Brain microvascular endothelial cell (primary cell): ENCODE measurements at regions not wholly inside any gene's neighbourhood (a gene's known extent, or its start where the extent isn't known, plus 50 kb on each side); places are given as distances from the start of the nearest gene placed in this dataset.

ENCODE experiments used
- DNase-seq: peaks from one replicate; pipeline ENCODE4 v3.0.0-alpha.2; 2020
- H3K27ac ChIP-seq: fragments of 250-450 bp; sonication (Bioruptor Pico); 2 replicates; pipeline ENCODE4 v1.5.1; 2020; ENCODE audit warnings: mild to moderate bottlenecking, moderate library complexity
- H3K27me3 ChIP-seq: fragments of 250-450 bp; sonication (Bioruptor Pico); replicated peaks from 2 replicates; pipeline ENCODE4 v1.5.1; 2020; ENCODE audit warnings: mild to moderate bottlenecking
- H3K36me3 ChIP-seq: fragments of 250-450 bp; sonication (Bioruptor Pico); replicated peaks from 2 replicates; pipeline ENCODE4 v1.5.1; 2020; ENCODE audit warnings: mild to moderate bottlenecking
- H3K4me3 ChIP-seq: 2 replicates; pipeline ENCODE4 v1.5.1; 2011; ENCODE audit warnings: low read depth, mild to moderate bottlenecking, control low read depth, low read length, moderate library complexity
- in situ Hi-C: cut with HindIII; loops from 2 replicates; pipeline ENCODE4 v1.10.0; 2017; ENCODE audit warnings: low sequenced_read_pairs, low pct_ligation_motif_present
- TF ChIP-seq, protein P1 (sequence below): IDR thresholded peaks from 2 replicates; pipeline ENCODE4 v1.5.1; 2011; ENCODE audit warnings: low read depth, mild to moderate bottlenecking, moderate library complexity, low read length, control low read depth, inconsistent platforms; ENCODE audit errors: missing control alignments

DNA sequence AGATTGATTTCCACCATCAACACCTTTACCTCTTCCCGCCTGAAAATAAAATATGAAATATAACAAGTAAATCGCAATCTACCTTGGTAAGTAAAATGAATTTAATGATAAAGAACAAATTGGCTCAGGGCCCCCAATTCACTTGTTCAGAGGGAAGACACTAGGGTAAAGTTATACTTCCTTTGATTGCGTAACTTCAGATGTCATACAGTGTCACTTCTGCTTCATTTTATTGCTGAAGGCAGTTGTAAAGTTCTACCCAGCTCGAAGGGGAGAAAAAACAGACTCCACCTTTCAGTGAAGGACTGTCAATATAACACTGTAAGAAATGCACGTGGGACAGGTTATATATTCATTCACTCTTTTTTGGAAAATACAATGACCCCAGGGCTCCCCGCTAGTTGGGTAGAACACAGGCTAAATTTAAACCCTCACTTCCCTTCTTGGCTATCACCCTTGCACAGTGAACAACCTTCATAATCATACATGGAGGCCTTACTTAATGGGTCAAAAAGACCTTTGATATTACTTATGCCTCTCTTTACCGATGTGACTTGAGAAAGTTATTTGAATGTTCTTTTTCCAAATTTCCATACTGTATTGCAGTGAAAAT, 848.8 kb downstream of the MAT2B start:
- Histone ChIP-seq H3K27me3 (no peaks in the 10 kb centered on the region), H3K27ac (no peak overlapping the region), H3K36me3 (no peaks in the 10 kb centered on the region), H3K4me3 (no peak overlapping the region)
- TF ChIP-seq, protein P1, sequence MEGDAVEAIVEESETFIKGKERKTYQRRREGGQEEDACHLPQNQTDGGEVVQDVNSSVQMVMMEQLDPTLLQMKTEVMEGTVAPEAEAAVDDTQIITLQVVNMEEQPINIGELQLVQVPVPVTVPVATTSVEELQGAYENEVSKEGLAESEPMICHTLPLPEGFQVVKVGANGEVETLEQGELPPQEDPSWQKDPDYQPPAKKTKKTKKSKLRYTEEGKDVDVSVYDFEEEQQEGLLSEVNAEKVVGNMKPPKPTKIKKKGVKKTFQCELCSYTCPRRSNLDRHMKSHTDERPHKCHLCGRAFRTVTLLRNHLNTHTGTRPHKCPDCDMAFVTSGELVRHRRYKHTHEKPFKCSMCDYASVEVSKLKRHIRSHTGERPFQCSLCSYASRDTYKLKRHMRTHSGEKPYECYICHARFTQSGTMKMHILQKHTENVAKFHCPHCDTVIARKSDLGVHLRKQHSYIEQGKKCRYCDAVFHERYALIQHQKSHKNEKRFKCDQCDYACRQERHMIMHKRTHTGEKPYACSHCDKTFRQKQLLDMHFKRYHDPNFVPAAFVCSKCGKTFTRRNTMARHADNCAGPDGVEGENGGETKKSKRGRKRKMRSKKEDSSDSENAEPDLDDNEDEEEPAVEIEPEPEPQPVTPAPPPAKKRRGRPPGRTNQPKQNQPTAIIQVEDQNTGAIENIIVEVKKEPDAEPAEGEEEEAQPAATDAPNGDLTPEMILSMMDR = no peak
- in situ Hi-C loops = no loop called here
- no peak for DNase-seq

DNA sequence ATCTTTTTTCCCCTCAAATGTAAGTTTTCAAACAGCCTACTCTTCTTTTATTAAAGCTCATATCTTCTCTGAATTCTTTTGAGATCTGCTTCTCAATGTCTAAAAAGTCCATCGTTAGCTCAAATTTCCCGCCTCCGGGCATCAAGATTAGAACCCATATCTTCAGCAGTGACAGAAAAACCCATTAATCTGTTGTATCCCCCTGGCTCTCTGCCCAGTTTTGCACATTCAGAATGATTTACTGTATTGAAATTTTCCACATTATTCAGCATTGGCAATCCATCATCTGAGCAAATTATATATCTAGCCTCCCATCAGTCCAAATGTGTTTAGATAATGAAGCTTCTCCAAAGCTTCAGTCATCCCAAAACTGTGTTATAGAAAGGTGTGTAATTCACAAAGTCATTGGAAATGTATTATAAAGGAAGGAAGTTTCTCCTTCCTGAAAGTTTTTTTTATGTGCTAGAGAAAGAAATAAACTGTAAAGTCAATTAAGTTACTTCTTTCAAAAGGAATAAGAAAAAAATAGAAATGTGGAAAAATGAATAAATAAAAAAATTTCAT, 849.9 kb downstream of the MAT2B start:
- TF ChIP-seq, protein P1 = no peak
- in situ Hi-C loops = no loop called here
- Histone ChIP-seq H3K27me3 (no peaks in the 10 kb centered on the region), H3K27ac (no peak overlapping the region), H3K4me3 (no peak overlapping the region), H3K36me3 (no peaks in the 10 kb centered on the region)
- DNase-seq = no peak

DNA sequence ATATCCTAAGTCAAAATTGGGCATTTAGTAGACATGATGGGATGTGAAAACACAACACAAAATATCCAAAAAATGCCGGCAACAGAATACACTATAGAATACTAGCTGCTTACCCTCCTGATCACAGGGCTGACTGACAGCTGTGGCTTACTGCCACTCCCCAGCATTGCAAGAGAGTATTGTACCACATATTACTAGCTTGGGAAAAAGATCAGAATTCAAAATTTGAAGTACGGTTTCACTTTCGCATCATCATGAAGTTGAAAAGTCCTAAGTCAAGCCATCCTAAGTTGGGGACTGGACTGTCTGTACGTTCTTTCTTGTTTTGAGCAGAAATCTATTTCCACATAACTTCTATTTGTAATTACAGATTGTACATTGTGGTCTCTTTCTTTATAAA, 851.4 kb downstream of the MAT2B start:
- H3K36me3 ChIP-seq = no peaks in the 10 kb centered on the region
- no peak overlapping the region for H3K27ac ChIP-seq
- H3K27me3 ChIP-seq = no peaks in the 10 kb centered on the region
- DNase-seq = no peak
- TF ChIP-seq, protein P1 = no peak
- H3K4me3 ChIP-seq = no peak overlapping the region
- in situ Hi-C loops = no loop called here

DNA sequence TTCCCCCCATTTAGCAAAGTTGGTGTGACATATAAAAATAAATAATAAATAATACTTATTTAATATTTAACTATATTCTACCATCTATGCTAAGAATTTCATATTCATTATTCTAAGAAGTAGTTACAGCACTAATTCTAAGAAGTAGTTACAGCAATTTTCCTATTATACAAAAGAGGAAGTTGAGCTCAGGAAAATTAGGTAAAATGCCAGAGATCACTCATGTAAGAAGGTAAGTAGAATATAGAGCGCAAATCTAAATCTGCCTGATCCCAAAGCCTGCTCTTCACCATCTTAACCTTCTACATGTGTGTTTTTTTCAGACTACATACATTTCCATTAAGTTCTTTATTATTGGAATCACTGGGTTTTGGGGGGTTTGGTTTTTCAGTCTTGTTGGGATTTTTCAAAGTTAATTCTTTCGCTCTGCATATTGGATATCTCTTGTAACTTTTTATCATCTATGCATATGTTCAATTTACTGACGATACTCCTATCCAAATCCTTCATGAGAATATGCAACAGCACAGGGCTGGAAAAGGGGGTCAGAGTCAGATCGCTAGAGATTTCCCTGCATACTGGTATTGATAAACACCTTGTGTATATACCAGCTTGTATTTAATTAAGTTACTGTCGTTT, 852.1 kb downstream of the MAT2B start:
- TF ChIP-seq, protein P1 = no peak
- H3K27ac ChIP-seq = no peak overlapping the region

DNA sequence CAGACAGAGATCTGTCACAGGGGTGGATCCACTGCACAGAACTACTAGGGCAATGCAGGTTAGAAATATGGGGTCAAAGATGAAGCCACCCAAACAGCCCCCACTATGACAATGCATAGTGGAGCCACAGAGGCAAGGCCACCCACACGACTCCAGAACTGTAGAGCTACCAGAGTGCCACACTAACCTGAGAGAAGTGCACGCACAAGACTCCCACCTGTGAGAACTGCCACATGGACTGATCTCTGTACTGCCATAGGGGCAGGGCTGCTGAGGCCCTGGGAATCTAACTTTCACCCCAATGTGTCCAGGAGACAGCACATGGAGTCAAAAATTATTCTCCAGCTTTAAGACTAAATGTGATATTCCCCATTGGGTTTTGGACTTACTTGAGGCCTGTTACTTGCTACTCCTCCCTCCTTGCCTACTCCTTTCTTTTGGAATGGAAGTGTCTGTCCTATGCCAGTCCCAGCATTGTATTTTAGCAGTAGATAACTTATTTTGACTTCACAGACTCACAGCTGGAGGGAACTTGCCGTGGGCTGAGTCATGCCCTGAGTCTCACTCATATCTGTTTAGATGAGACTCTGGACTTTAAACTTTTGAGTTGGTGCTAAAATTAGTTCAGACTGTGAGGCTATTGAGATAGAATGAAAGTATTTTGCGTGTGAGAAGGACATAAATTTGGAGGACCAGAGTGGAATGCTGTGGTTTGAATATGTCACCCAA, 853.3 kb downstream of the MAT2B start:
- Histone ChIP-seq H3K4me3 (no peak overlapping the region), H3K36me3 (no peaks in the 10 kb centered on the region), H3K27ac (no peak overlapping the region), H3K27me3 (no peaks in the 10 kb centered on the region)
- TF ChIP-seq, protein P1 = no peak
- peak; percentile 9 for DNase-seq
- in situ Hi-C loops = no loop called here

More for the DNA sequence above, 852.1 kb downstream of the MAT2B start:
- Histone ChIP-seq H3K4me3 (no peak overlapping the region), H3K27me3 (no peaks in the 10 kb centered on the region), H3K36me3 (no peaks in the 10 kb centered on the region)
- no peak for DNase-seq
- in situ Hi-C loops = no loop called here
